ENCODE measurements at regions not wholly inside any gene's neighbourhood (a gene's known extent, or its start where the extent isn't known, plus 50 kb on each side); places are given as distances from the start of the nearest gene placed in this dataset.
"Not testable (repeated sequence)": the region's sequence is repeated elsewhere in the genome, so short reads cannot be mapped to it uniquely, and the experiment has no call there.

DNA sequence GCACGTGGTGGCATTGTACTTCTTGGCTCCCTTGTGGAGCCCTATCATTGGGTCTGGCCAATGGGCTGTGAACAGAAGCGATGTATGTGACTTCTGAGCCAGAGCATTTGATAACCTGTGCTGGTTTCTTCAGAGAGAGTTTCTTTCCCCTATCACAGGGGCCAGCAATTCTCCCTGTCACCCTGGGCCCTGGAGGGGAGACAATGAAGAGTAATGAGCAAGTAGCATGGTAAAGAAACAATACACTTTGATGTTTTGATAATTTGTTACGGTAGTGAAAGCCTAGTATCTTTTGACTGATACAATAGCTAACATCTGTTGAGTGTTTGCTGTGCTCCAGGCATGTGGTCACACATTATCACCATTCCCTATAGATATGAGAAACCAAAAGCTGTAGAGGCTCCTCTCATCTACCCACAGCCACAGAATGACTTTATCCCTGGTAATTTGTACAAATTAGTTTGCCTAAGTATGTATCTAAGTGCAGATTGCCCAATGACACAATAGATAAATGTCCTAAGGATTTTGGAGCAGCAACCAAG lies 113.4 kb upstream of the SVIL start:
- DNase-seq, result no peak

DNA sequence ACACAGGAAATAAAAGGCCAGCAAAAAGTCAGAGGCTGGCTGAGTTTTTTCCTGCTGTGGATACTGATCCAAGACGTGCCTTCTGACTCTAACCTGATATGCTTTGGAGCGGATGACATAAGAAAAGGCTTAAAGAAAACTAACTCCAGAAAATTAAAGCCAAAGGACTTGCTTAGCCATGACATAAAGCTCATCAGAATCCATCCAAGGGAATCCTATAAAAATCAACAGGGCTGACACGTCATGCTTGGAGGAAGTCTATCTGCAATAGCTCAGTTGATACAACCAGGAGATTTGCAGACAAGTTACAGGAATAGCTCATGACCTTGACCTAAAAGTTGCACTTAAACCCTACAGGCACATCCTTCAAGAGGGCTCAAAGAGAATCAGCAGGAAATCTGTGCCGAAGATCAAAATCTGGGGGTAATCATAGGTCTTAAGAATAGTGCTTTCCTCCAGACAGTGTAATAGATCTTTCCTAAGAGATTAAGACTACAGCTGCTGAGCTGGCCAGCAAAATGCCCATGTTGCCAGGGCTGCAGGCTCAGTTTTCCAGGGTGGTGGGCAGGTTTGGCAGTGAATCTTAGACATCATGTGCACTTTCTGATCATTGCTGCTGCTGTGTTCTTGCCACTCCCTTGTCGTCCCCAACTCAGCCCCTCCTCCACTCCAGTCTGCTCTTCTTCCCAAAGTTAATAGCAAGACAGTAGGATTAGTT lies 111.5 kb upstream of the SVIL start:
- no peak for DNase-seq

DNA sequence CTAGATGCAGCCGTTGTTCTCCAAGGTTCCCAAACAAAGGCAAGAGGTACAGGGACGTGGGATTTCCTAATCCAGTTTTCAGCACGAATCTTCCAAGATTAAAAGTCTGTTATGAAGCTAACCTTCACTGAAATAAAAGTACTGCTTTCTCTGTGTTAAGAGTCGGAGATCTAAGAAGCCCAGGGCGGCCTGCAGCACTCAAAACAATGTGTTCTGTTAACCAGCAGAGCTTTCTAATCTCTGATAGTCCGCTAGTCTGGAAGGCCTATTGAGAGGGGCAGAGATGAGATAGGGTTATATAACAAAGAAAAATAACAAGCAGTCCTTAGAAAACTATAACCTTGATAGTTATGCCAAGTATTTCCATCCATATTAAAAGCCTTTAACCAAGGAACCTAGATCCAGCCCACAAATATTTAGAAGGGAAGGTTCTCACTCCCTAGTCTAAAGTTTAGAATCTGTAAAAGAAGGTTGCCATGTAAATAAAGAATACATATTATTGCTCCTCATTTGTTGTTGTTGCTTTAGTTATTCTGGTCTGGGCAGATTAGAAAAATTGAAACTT lies 106.3 kb upstream of the SVIL start:
- DNase-seq, result no peak

DNA sequence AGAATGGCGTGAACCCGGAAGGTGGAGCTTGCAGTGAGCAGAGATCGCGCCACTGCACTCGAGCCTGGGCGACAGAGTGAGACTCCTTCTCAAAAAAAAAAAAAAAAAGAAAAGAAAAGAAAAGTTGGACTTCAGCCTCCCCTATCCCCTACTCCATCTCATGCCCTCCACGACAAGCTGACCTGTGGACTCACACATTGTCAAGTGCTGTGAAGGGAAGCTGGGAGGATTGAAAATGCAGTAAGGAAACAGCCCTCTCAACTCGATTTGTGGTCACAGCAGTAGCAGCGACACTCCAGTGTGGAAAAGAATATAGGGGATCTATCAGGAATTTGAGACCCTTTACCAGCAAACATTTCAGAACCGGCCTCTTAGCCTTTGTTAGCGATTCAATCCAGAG lies 103.6 kb upstream of the SVIL start:
- no peak for DNase-seq

- peak; percentile 60 for DNase-seq
These were observed 102.4 kb upstream of the SVIL start for GRCh38 chr10:29737074-29737593.

GRCh38 chr10:29736366-29737073 lies 101.7 kb upstream of the SVIL start:
- DNase-seq, result no peak

GRCh38 chr10:29735628-29736365 lies 101.0 kb upstream of the SVIL start:
- peak; percentile 89 for DNase-seq

- peak; percentile 67 for DNase-seq
These were observed 100.3 kb upstream of the SVIL start for GRCh38 chr10:29734962-29735627.

DNA sequence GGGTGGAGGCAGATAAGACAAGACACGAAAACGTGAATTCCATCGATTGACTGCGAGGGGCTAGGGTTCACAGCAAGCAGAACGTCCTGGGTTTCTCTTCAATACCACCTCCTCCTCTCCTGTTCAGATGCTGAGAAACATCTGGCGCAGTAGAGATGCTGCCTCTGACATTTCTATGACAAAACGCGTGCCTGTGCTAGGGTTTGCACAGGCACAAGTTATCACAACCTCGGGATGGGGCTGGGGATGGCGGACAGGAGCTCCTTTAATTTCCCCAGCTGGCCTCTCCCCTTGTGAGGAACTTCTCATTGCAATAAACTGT lies 99.8 kb upstream of the SVIL start:
- no peak for DNase-seq

DNA sequence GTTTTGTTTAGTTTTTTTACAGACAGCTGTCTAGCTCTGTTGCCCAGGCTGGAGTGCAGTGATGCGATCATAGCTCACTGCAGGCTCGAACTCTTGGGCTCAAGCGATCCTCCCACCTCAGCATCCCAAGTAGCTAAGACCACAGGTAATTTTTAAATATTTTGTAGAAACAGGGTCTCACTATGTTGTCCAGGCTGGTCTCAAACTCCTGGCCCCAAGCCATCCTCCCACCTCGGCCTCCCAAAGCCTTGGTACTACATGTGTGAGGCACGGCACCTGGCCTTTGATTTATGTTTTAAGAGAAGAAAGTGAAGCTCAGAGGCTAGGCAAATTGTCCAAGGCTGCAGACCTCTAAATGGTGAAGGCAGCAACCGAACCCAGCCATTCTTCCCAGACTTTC lies 98.6 kb upstream of the SVIL start:
- no peak for DNase-seq

DNA sequence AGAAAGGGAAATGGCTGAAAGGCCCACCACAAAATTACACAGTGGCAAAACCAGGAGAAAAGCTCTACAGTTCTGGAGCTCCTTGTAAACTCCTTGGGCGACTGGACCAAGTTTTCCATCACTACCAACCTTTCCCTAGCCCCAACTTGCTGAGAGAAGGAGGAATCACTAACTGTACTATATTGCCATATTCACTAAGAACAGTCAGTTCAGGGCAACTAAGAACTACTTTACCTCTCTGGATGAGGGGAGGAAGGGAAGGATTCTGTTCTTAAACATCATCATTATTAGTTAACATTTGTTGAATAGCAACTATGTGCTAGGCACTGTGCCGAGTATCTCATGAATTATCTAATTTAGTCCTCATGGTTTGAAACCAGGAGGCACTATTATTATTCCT lies 98.1 kb upstream of the SVIL start:
- no peak for DNase-seq

DNA sequence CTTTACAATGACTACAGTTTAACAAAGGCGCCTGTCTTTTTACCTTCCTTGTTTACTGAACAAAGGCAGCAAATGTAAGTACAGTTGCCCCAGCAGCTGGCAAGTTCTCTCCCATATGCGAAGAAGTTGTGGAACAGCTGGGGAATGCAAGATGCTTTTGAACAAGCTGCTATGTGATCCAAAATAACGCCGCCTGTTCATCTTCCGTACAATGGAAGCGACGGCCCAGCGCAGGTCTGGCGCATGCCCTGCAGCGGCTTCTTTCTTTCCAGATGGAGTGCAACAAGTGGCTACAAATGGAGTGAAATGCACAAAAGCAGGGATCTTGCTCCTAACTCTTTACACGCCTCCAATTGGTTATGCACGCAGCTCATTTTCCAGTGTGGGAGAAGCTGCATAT lies 97.0 kb upstream of the SVIL start:
- DNase-seq, result no peak

- no peak for DNase-seq
These were observed 96.2 kb upstream of the SVIL start for GRCh38 chr10:29730969-29731368.

DNA sequence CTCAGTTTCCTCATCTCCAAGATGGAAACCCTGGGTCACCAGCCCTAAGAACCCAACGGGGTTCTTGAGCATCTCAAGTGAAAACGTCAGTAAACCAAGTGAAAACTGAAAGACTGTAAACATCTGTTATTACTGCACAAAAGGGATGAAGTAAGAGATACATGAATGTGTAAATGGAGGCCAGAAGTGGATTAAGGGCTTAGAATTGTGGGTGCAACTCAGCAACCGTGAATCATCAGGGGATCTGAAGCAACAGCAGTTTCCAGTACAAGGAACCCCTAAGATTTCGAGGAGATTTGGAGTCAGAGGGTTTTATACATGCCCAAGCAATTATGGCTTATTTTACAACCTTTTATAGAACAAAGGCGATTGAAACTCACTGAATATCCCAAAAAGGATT lies 95.7 kb upstream of the SVIL start:
- DNase-seq, result no peak

- DNase-seq, result no peak
These were observed 93.8 kb upstream of the SVIL start for GRCh38 chr10:29728541-29729049.

DNA sequence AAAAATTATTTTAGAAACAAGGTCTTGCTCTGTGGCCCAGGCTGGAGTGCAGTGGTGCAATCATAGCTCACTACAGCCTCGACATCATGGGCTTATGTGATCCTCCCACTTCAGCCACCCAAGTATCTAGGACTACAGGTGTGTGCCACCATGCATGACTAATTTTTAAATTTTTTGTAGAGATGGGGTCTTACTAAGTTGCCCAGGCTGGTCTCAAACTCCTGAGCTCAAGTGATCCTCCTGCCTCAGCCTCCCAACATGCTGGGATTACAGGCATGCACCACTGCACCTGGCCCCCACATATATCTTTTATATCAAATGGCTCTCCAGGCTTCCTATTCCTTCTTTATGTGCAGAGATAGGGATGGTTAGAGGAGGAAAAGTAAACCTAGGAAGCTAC lies 91.2 kb upstream of the SVIL start:
- DNase-seq, result not testable (repeated sequence)

- DNase-seq, result no peak
These were observed 90.5 kb upstream of the SVIL start for GRCh38 chr10:29725133-29725720.

DNA sequence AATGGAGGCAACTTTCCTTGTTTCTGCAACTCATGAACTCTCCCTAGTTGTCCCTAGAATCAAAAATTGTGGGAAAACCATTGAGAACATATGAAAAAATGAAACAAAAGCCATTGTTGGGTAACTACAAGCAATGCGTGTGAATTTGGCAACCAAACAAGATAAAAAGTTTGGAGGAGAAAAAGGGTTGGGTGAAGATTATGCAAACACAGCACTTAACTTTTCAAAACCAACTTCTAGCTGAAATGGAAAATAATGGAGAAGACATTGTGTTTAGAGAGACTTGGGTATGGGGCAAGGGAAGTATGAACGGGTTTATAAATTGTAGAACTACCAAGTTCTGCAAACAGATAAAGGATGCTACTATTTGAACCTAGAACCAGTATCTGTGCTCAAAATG lies 89.0 kb upstream of the SVIL start:
- no peak for DNase-seq

DNA sequence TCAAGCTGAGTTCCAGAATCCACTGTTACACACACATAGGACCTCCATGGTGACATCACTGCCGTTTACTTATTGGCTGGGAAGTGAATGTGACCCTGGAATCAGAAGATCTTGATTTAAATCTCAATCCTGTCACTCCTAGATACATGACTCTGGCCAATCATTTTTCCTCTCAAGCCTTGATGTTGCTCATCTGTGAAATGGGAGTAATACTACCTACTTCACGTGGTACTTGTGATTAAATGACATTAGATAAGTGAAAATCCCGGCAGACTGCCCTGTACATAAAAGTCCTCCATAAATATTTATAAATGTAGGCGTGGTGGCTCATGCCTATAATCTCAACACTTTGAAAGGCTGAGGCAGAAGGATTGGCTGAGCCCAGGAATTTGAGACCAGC lies 88.0 kb upstream of the SVIL start:
- DNase-seq, result no peak

DNA sequence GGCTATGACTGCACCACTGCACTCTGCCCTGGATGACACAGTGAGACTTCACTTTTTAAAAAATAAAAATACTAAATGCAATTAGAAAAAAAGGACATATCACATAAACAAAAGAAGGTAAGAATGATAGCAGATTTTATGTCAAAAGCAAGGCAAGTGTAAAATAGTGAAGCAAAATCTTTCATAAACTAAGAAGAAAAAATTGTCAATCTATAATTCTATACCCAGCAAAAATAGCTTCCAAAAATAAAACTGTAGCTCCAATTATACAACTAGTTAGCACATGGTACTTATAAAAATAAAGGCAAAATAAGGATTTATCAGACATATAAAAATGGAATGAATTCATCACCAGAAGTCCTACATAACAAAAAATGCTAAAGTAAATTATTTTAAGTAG lies 85.4 kb upstream of the SVIL start:
- DNase-seq, result no peak

DNA sequence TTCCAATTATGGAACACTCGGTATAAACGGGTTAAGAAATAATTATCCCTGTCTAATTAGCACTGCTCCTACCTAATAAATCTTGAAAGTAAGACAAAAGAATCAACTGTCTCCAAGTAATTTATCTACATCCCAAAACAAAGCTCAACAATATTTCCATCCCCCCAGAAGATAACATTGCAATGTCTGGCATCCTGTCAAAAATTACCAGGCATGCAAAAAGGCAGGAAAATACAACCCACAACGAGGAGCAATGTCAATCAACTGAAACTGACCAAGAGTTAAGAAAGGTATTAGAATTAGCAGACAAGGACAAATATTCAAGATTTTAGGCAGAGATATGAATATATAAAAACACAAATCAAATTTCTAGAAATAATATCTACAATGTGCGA lies 84.5 kb upstream of the SVIL start:
- no peak for DNase-seq

DNA sequence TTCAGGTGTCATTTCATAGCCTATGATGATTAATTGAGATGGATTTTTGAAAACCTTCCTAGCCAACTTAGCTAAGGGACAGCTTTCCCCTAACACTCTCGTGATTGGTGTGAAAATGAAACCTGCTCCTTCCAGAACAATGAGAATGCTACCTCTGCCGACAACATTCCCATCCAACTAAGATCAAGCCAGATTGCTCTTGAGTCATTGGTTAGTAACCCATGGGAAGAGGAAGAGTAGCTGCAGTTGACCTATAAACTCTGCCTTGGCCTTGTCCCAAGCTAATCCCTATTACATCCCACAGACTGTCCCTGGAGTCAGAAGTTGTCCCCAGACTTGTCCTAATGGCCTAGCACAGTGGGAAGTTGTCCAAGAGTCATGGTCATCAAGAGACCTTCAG lies 80.5 kb upstream of the SVIL start:
- no peak for DNase-seq

Measured in hindlimb muscle (tissue), 1 donor.